GM18511 (cell line): ENCODE measurements at regions not wholly inside any gene's neighbourhood (a gene's known extent, or its start where the extent isn't known, plus 50 kb on each side); places are given as distances from the start of the nearest gene placed in this dataset.

ENCODE experiments used
- ATAC-seq: cut with Tn5 transposase; IDR thresholded peaks from one replicate; pipeline ENCODE4 v1.9.1; 2021; ENCODE audit warnings: mild to moderate bottlenecking, moderate library complexity; ENCODE audit not compliant: unreplicated experiment

DNA sequence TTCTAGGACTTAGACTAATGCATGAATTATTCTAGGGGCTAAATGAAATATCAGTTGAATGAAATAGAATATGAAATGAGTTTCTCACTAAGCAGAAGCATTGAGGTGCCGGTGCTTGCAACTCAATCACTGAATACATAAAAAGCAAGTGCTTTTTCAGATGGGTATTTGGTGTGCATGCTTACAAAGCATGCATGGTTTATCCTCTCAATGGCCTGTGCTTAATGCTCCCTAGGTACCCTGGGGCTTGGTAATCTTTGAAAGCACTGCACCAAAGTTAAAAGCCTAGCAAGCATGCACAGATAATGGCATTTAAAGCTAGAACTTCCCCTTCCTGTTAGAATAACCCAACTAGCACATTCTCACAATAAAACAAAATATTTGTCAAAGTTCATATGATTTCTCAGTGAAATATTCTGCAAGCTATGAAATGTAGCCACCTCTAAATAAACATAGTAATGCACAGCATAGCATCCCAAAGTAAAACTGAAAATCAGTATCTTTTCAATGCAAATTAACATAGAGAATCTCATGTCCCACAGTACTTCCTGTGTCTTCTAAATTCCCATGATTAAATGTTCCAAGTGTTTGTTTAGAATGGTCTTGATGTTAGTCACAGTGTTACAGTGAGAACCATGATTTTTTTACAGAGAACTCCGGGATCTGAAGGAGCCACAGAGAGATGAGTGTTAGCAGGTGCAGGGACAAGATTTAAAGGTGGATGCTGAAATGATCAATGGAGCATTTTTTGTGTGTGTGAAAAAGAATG, 143.4 kb upstream of the CDH6 start:
- no peak for ATAC-seq

DNA sequence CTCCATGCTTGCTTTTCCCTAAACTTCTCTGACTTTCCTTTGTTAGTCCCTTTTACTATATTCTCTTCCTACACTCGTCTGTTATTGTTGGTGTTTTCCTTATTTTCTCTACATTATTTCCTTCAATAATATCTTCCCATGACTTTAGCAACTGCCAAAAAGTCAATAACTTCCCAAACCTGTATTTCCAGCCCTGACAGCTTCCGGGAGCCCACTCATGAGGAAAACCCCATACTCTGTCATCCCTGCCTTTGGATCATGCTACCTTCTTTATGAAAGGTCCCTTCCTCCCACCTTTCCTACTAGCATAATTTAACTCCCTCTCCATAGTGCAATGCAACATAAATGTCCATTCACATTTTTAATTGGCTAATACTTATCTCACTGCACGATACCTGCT, 144.0 kb upstream of the CDH6 start:
- ATAC-seq = no peak

GRCh38 chr5:31048282-31049270, 144.9 kb upstream of the CDH6 start:
- ATAC-seq = no peak

- no peak for ATAC-seq
Measured at GRCh38 chr5:31047621-31048020, 145.9 kb upstream of the CDH6 start.

- no peak for ATAC-seq
Measured at GRCh38 chr5:31047007-31047406, 146.5 kb upstream of the CDH6 start.

- ATAC-seq = no peak
Measured at GRCh38 chr5:31036411-31036810, 157.1 kb upstream of the CDH6 start.

- ATAC-seq = no peak
Measured at GRCh38 chr5:31033295-31033694, 160.2 kb upstream of the CDH6 start.

DNA sequence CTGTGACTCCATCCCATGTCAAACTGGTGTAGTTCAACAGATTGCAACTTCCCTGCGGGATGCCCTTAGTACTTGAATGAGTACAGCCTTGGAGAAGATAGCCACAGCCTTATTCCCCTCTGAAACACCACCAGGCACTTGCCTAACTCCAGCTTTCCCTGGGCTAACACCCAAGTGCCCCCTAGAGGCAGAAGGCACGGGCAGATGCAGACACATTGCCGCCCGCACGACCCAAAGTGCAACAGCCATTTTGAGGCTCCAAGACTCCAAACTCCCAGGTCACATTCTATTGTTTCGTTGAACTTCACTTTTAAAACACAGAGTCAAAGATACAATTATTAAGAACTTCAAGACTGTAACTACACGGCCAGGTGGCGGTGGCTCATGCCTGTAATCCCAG, 163.6 kb upstream of the CDH6 start:
- ATAC-seq = no peak

GRCh38 chr5:31027721-31028120, 165.8 kb upstream of the CDH6 start:
- ATAC-seq = no peak

- ATAC-seq = no peak
Measured at GRCh38 chr5:31023105-31023504, 170.4 kb upstream of the CDH6 start.

DNA sequence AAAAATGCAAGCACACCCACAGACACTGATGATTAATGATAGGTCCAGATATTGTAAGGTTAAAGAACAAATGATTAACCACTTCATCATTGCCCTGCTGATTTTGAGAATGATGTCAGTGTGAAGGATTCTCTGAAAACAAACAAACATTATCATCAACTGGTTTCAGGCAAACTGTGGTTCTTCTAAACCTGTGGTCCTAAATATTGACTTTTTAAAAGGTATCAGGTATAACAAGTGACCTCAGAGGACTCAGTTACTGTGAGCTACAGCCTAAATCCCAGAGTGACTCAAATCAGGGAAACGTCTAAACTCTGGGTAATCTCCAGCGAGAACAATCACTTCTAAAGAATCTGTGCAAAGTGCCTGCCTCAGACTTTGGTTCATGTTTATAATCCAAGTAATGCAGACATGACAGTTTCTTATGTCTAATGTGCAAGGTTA, 172.3 kb upstream of the CDH6 start:
- ATAC-seq = no peak

DNA sequence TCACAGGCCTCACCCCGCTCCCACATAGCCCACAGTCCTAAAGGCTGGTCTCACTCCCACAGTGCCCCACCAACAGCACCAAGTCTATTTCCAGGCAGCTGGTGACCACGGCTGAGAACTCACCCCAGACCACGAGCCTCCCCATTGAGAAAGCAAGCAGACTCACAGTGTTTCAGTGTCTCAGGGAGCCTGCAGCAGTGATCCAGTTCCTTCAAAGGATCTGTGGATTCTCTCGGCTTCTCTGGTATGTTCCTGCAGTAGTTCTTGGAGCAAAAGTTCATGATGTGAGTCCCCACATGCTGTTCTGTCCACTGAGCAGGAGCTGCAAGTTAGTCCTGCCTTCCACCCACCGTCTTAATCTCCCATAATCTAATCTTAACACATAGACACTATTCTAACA, 185.3 kb upstream of the CDH6 start:
- no peak for ATAC-seq

GRCh38 chr5:31007672-31008071, 185.8 kb upstream of the CDH6 start:
- ATAC-seq = no peak

- ATAC-seq = no peak
Measured at GRCh38 chr5:31000287-31000686, 193.2 kb upstream of the CDH6 start.

GRCh38 chr5:30997681-30998080, 195.8 kb upstream of the CDH6 start:
- no peak for ATAC-seq

DNA sequence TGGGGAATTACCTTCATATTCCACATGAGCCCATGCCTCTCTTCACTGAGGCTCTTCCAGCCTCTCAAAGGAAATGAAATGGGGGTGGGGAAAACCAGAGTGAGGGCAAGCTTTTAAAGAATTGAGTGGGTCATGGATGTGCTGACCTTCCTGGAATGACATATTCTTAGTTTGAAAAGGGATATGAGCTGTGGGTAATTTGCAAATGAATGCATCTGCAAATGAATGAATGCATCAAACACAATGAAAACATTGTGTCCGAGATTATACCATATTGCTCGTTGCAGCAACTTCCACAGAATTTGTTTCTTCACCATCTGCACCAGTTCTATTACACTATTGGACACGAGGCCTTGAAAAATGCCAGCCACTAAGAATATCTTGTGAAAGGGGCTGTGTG, 198.6 kb upstream of the CDH6 start:
- no peak for ATAC-seq

GRCh38 chr5:30994176-30994575, 199.3 kb upstream of the CDH6 start:
- ATAC-seq = no peak

GRCh38 chr5:30991462-30991861, 202.0 kb upstream of the CDH6 start:
- ATAC-seq = no peak

- ATAC-seq = no peak
Measured at GRCh38 chr5:30981576-30981975, 211.9 kb upstream of the CDH6 start.

DNA sequence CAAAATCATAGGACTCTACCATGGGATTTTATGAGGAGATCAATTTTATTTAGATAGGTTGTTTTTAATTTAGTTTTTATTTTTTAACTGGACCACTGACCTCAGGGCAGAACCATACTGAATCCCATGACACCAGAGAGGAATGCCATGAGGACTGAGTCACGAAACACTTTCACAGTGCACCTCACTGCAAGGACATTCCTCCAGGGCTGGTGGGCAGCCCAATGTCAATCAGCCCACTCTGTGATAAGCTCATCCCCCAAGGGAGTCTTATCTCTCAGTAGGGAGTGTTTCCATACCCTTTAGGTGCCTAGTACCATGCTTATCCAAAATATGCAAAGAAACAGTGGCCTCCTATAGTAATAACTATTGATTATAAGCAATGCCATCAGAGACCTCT, 224.5 kb upstream of the CDH6 start:
- no peak for ATAC-seq

GRCh38 chr5:30960036-30960435, 233.4 kb upstream of the CDH6 start:
- ATAC-seq = no peak

DNA sequence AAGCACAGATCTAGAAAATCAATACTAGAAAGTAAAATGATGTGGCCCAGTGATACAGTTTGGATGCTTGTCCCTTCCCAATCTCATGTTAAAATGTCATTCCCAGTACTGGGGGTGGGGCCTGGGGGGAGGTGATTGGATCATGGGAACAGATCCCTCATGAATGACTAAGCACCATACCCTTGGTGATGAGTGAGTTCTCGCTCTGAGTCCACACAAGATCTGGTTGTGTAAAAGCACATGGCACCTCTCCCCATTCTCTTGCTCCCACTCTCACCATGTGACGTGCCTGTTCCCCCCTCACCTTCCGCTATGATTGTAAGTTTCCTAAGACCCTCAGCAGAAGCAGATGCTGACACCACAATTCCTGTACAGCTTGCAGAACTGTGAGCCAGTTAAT, 234.2 kb upstream of the CDH6 start:
- ATAC-seq = no peak
